ENCODE measurements at regions not wholly inside any gene's neighbourhood (a gene's known extent, or its start where the extent isn't known, plus 50 kb on each side); places are given as distances from the start of the nearest gene placed in this dataset.

DNA sequence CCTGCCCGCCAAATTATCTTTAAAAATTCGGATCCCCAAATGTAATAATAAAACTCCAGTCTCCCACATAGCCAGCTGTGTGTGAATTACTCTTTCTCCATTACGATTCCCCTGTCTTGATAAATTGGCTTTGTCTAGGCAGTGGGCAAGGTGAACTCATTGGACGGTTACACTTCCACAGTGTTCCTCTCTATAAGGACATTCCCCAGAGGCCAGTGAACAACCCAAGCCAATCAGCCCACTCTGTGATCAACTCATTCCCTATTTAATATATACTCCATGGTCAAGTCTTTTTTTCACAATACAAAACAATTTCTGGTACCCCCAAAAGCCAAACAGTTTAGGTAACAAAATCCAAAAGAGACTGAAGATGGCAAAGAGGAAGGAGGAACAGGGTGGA lies 90.5 kb upstream of the DAZL start:
- TF ChIP-seq POLR2A (IDR thresholded peaks at IDR 0.05) (no peak), POLR2AphosphoS5 (IDR thresholded peaks at IDR 0.05) (no peak)
- TF ChIP-seq, protein P1, sequence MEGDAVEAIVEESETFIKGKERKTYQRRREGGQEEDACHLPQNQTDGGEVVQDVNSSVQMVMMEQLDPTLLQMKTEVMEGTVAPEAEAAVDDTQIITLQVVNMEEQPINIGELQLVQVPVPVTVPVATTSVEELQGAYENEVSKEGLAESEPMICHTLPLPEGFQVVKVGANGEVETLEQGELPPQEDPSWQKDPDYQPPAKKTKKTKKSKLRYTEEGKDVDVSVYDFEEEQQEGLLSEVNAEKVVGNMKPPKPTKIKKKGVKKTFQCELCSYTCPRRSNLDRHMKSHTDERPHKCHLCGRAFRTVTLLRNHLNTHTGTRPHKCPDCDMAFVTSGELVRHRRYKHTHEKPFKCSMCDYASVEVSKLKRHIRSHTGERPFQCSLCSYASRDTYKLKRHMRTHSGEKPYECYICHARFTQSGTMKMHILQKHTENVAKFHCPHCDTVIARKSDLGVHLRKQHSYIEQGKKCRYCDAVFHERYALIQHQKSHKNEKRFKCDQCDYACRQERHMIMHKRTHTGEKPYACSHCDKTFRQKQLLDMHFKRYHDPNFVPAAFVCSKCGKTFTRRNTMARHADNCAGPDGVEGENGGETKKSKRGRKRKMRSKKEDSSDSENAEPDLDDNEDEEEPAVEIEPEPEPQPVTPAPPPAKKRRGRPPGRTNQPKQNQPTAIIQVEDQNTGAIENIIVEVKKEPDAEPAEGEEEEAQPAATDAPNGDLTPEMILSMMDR (IDR thresholded peaks at IDR 0.05): no peak
